GM13976 (cell line): ENCODE measurements at regions not wholly inside any gene's neighbourhood (a gene's known extent, or its start where the extent isn't known, plus 50 kb on each side); places are given as distances from the start of the nearest gene placed in this dataset.

ENCODE experiments used
- DNase-seq: peaks from one replicate; pipeline ENCODE4 v3.0.0; 2012; ENCODE audit warnings: low spot score
- in situ Hi-C: fragments of 300-500 bp; cut with MboI; formaldehyde crosslinking; loops from one replicate; pipeline ENCODE4 v1.12.0; 2022; ENCODE audit warnings: low sequenced_read_pairs, mixed read lengths, inconsistent platforms; ENCODE audit not compliant: unreplicated experiment
- TF ChIP-seq, protein P1 (sequence below): IDR thresholded peaks from 2 replicates; pipeline ENCODE4 v1.5.1; 2012; ENCODE audit warnings: borderline replicate concordance, mild to moderate bottlenecking; ENCODE audit not compliant: insufficient read depth; ENCODE audit errors: extremely low read depth, missing control alignments, control extremely low read depth

DNA sequence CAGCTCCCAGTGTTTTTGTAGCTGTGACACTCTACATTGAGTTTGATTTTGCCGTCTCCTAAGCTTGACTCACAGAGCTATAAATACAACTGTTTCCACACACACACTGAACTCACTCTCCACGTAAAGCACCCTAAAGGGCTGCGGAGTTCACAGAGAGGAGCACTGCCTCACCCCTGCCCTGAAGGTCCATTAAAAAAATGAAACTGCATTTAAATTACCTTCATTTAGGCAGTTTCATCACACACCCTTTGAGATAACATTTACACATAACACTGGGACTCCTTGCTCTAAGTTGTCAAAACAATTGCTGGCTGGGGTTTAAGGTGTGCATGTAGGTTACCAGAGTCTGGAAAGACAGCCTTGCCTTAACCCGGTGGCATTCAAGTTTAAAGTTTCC is 137.1 kb upstream of the MAGI3 start:
- TF ChIP-seq, protein P1, sequence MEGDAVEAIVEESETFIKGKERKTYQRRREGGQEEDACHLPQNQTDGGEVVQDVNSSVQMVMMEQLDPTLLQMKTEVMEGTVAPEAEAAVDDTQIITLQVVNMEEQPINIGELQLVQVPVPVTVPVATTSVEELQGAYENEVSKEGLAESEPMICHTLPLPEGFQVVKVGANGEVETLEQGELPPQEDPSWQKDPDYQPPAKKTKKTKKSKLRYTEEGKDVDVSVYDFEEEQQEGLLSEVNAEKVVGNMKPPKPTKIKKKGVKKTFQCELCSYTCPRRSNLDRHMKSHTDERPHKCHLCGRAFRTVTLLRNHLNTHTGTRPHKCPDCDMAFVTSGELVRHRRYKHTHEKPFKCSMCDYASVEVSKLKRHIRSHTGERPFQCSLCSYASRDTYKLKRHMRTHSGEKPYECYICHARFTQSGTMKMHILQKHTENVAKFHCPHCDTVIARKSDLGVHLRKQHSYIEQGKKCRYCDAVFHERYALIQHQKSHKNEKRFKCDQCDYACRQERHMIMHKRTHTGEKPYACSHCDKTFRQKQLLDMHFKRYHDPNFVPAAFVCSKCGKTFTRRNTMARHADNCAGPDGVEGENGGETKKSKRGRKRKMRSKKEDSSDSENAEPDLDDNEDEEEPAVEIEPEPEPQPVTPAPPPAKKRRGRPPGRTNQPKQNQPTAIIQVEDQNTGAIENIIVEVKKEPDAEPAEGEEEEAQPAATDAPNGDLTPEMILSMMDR: no peak
- in situ Hi-C loops: no loop called here
- no peak for DNase-seq

DNA sequence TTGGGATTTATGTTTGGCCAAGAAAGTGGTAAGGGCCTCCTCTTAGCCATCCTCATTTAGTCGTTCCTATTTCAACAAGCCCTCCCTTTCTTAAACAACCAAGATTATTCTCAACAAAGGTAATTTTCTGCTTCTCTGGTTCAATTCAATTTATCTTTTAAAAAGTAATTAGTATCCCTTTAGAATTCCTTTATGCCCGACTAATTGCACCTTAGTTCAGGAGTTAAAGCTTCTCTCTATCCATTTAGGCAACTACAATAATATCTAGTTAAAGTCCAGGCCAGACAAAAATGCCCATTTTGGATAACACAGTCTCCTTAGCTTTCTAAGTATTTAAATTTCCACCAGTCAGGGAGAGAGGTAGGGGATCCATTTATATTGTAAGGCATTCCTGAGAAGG is 136.7 kb upstream of the MAGI3 start:
- TF ChIP-seq, protein P1: no peak
- no peak for DNase-seq
- in situ Hi-C loops: no loop called here

DNA sequence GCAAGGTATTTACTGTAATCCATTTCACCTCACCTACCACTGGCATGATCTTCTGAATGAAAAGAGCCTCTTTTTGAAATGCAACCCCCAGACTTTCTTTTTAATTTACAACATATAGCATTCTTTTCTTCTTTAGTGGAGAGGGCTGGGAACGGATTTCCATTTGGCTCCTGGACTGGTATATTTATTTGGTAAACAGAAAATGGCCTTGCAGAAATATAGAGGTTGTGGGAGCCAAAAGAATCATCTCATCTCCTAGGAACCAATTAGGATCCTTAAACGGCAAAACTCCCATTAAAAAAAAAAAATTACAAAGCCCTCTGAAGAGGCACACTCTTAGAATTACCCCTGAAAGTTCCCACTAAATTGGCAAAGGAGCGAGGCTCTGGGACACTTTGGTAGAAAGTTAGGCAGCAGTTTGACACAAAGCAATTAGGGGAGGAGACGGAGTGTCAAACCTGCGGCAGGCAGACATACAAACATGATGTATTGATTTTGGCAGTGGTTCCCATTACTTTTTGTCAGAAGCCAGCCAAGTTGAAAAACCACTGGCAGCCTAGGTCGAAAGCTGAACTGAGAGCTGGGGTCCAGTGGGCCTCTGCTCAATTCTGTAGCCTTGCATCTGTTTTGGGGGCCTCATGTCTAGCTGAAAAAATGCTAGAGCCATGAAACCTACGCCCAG is 135.1 kb upstream of the MAGI3 start:
- DNase-seq: no peak
- TF ChIP-seq, protein P1: no peak
- in situ Hi-C loops: no loop called here

DNA sequence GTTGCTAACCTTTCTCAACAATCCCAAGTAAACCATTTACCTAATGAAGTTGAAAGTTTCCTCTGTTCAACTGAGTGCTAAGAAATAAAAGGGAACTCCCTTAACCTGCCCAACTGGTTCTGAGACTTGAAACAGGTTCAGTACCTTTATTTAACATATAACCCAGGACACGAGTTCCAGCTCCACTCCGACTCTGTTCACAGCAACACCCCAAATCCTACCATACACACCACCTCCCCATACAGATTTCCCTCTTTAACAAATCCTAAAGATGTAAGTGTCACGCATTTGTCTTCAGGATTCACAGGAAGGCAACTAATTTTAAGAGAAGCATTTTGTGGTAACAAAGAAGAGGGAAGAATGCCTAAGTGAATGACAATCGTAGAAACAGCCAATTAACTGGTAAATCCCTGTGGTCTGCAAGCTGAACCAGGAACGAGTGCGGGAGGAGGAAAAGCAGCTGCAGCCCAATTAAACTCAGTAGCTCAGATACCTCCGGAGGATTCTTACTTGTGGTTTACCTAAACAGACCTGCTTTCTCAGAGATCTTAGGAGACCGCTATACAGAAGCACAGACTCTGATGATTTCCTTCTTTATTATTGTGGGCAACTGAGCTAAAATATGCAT is 134.5 kb upstream of the MAGI3 start:
- DNase-seq: no peak
- in situ Hi-C loops: no loop called here
- TF ChIP-seq, protein P1: no peak

DNA sequence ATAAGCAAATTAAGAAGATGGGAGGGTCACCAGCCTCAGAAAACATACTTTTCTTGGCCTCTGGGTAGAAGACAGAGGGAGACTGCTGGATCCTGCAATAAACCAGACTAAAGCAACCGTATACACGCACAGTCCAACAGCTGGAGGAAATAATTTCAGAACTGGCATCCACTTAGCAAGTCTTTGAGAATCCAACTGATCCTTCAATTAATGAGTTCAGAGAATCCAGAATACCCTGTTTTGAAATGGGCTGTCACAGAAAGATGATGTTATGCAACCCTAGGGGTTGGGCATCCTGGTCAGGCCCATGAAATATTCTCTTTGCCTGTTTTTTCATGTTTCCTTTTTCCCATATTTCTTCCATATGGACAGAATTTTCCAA is 134.0 kb upstream of the MAGI3 start:
- in situ Hi-C loops: no loop called here
- no peak for DNase-seq
- TF ChIP-seq, protein P1: no peak

DNA sequence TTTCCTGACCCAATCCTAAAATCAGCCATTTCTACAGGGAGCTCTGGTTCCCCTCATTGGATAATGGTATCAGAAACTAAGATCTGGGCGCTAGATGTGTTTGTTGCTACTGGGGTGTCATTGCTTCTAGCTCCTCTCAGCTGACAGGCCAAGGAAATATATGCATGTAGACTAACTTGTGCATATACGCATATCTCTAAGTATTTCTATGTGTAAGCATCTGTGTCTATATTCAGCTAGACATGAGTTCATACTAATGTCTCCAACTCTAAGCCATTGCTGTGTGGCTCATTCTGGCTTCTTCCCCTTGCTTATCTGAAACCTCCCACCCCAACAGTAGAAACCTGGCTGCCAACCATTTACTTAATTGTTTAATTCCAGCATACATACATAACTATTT is 130.3 kb upstream of the MAGI3 start:
- TF ChIP-seq, protein P1: no peak
- in situ Hi-C loops: no loop called here
- DNase-seq: no peak
